Suprapubic skin (tissue), 4 donors: ENCODE measurements at regions not wholly inside any gene's neighbourhood (a gene's known extent, or its start where the extent isn't known, plus 50 kb on each side); places are given as distances from the start of the nearest gene placed in this dataset.
"Not testable (repeated sequence)": the region's sequence is repeated elsewhere in the genome, so short reads cannot be mapped to it uniquely, and the experiment has no call there.

Experiments
- DNase-seq, 2 donors: peaks; one replicate each; pipeline ENCODE4 v3.0.0-alpha.2; 2019; ENCODE audit warnings: low spot score in 2 of 2
- H3K27ac ChIP-seq: fragments of 200-600 bp; sonication (generic); one replicate; pipeline ENCODE4 v1.5.1; 2019
- H3K27me3 ChIP-seq: fragments of 200-600 bp; sonication (generic); one replicate; pipeline ENCODE4 v1.5.1; 2019
- H3K36me3 ChIP-seq: fragments of 200-600 bp; sonication (generic); one replicate; pipeline ENCODE4 v1.5.1; 2019
- H3K4me1 ChIP-seq: fragments of 200-600 bp; sonication (generic); one replicate; pipeline ENCODE4 v1.5.1; 2019
- H3K4me3 ChIP-seq: fragments of 200-600 bp; sonication (generic); one replicate; pipeline ENCODE4 v1.5.1; 2019; ENCODE audit warnings: mild to moderate bottlenecking
- H3K9me3 ChIP-seq: fragments of 200-600 bp; sonication (generic); one replicate; pipeline ENCODE4 v1.5.1; 2019
- WGBS: methylation state at CpG from one replicate; pipeline ENCODE4 v1.1.5; 2018; 5-methylcytosine and 5-hydroxymethylcytosine counted together

GRCh38 chr15:21001950-21002349 lies 135.8 kb upstream of the POTEB2 start:
- H3K9me3 ChIP-seq, DNase-seq, H3K4me3 ChIP-seq, H3K27me3 ChIP-seq, H3K27ac ChIP-seq, H3K36me3 ChIP-seq, H3K4me1 ChIP-seq: not testable (repeated sequence)
- WGBS = no CpG with 5 or more reads among the region's 1 CpG

- not testable (repeated sequence) for H3K4me1 ChIP-seq, H3K27me3 ChIP-seq, H3K4me3 ChIP-seq
These were observed 125.6 kb upstream of the POTEB2 start for GRCh38 chr15:20991691-20992090.

GRCh38 chr15:20991253-20991652 lies 125.1 kb upstream of the POTEB2 start:
- DNase-seq, H3K4me3 ChIP-seq, H3K9me3 ChIP-seq, H3K27me3 ChIP-seq, H3K4me1 ChIP-seq, H3K27ac ChIP-seq, H3K36me3 ChIP-seq: not testable (repeated sequence)
- WGBS = no CpG with 5 or more reads among the region's 3 CpGs

More at GRCh38 chr15:20991691-20992090, 125.6 kb upstream of the POTEB2 start:
- not testable (repeated sequence) for H3K9me3 ChIP-seq, H3K36me3 ChIP-seq, H3K27ac ChIP-seq, DNase-seq

GRCh38 chr15:20986775-20987174 lies 120.7 kb upstream of the POTEB2 start:
- not testable (repeated sequence) for H3K27me3 ChIP-seq, H3K4me1 ChIP-seq, H3K9me3 ChIP-seq, DNase-seq, H3K27ac ChIP-seq, H3K4me3 ChIP-seq, H3K36me3 ChIP-seq
- WGBS = 86% methylated on average over 5 of the region's 5 CpGs

GRCh38 chr15:20978057-20978456 lies 111.9 kb upstream of the POTEB2 start:
- H3K9me3 ChIP-seq, DNase-seq, H3K4me1 ChIP-seq, H3K27ac ChIP-seq, H3K27me3 ChIP-seq, H3K36me3 ChIP-seq, H3K4me3 ChIP-seq: not testable (repeated sequence)
- no CpG with 5 or more reads among the region's 1 CpG for WGBS

- not testable (repeated sequence) for H3K4me1 ChIP-seq, H3K27me3 ChIP-seq, H3K9me3 ChIP-seq, H3K36me3 ChIP-seq, H3K4me3 ChIP-seq, DNase-seq, H3K27ac ChIP-seq
- WGBS = no CpG with 5 or more reads among the region's 4 CpGs
These were observed 106.6 kb upstream of the POTEB2 start for GRCh38 chr15:20972762-20973161.

GRCh38 chr15:20959299-20959698 lies 93.2 kb upstream of the POTEB2 start:
- not testable (repeated sequence) for H3K9me3 ChIP-seq, H3K4me1 ChIP-seq, H3K27ac ChIP-seq, H3K27me3 ChIP-seq, DNase-seq, H3K36me3 ChIP-seq, H3K4me3 ChIP-seq
- WGBS = no CpG with 5 or more reads among the region's 2 CpGs

- not testable (repeated sequence) for H3K4me1 ChIP-seq, H3K9me3 ChIP-seq, H3K27me3 ChIP-seq, DNase-seq, H3K4me3 ChIP-seq, H3K36me3 ChIP-seq, H3K27ac ChIP-seq
- WGBS = no CpG with 5 or more reads among the region's 2 CpGs
These were observed 63.2 kb upstream of the POTEB2 start for GRCh38 chr15:20929322-20929721.
